ENCODE measurements at regions not wholly inside any gene's neighbourhood (a gene's known extent, or its start where the extent isn't known, plus 50 kb on each side); places are given as distances from the start of the nearest gene placed in this dataset.

DNA sequence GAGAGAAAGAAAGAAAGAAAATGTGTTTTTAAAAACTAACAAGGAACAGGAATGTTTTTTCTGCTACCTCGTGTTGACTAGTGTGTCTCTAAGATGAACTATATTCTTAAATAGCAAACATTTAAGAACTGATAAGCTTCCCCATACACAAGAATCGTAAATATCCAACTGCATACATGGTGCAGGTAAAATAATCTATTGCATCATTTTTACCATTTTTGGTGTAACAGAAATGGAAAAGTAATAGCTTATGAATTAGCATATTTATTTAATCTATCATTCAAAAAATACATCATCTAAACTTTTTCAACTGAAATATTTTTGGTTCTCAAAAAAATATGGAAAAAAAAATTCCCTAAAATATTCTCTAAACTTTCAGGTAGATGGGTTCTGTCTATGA lies 59.7 kb upstream of the RAD23B start:
- no peaks in the 10 kb centered on the region for H3K9me3 ChIP-seq
- TF ChIP-seq, protein P1, sequence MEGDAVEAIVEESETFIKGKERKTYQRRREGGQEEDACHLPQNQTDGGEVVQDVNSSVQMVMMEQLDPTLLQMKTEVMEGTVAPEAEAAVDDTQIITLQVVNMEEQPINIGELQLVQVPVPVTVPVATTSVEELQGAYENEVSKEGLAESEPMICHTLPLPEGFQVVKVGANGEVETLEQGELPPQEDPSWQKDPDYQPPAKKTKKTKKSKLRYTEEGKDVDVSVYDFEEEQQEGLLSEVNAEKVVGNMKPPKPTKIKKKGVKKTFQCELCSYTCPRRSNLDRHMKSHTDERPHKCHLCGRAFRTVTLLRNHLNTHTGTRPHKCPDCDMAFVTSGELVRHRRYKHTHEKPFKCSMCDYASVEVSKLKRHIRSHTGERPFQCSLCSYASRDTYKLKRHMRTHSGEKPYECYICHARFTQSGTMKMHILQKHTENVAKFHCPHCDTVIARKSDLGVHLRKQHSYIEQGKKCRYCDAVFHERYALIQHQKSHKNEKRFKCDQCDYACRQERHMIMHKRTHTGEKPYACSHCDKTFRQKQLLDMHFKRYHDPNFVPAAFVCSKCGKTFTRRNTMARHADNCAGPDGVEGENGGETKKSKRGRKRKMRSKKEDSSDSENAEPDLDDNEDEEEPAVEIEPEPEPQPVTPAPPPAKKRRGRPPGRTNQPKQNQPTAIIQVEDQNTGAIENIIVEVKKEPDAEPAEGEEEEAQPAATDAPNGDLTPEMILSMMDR (IDR thresholded peaks at IDR 0.05): no peak
- no peak overlapping the region for H3K27ac ChIP-seq
- 81 to 91% (median 84%) methylated on average over 2 of the region's 2 CpGs for WGBS, 3 donors
- no peak for ATAC-seq
- H3K36me3 ChIP-seq (ENCODE audit: insufficient read depth in 1 of 2, low read depth in 1 of 2): no peaks in the 10 kb centered on the region
- no peaks in the 10 kb centered on the region for H3K4me1 ChIP-seq
- H3K27me3 ChIP-seq (ENCODE audit: insufficient read depth in 3 of 3, low read length in 2 of 3): no peaks in the 10 kb centered on the region
- DNase-seq: no peak
- no peak overlapping the region for H3K4me3 ChIP-seq
- intact Hi-C loops (cut with DNase I): no loop called here

DNA sequence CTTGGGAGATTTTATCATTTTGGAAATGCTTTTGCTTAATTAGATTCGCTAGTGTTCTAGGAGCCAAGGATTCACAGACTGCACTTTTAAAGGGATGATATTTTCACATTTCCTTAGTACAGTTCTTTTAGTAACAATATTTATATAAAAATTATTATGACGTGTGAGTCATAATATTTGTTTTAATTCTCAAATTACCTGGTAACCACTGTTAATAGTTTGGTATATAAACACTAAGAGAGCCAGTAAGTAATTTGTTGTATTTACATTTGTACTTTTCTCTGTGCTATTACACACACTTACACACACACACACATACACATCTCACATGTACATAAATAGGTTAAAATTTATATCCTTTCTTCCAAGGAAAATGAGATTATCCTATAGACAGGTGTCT lies 58.8 kb upstream of the RAD23B start:
- Histone ChIP-seq H3K4me3 (no peak overlapping the region), H3K9me3 (no peaks in the 10 kb centered on the region), H3K27ac (no peak overlapping the region), H3K36me3 (ENCODE audit: insufficient read depth in 1 of 2, low read depth in 1 of 2) (no peaks in the 10 kb centered on the region), H3K27me3 (ENCODE audit: insufficient read depth in 3 of 3, low read length in 2 of 3) (no peaks in the 10 kb centered on the region), H3K4me1 (no peaks in the 10 kb centered on the region)
- TF ChIP-seq, protein P1 (IDR thresholded peaks at IDR 0.05): no peak
- 63 to 81% (median 70%) methylated on average over 2 of the region's 2 CpGs for WGBS, 3 donors
- no peak for ATAC-seq
- intact Hi-C loops (cut with DNase I): no loop called here
- DNase-seq: no peak

DNA sequence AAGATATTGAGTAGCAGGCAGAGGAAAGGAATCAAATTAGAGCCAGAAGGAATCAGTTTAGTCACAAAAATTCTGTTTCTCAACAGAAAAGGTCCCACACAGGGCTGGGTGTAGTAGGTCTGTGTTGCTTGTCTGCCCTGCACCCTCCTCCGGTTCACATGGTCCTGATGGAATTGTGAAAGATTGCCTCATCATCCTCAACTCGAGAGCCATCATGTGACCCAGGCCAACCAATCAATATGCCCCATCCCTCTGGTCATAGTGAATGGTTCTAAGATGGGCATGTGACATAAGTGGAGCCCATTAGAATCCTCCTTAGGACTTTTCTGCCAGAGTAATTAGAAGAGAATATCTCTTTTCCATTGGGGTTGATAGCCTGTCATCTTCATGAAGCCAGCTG lies 56.7 kb upstream of the RAD23B start:
- 73 to 87% (median 74%) methylated on average over 2 of the region's 2 CpGs for WGBS, 3 donors
- H3K4me3 ChIP-seq: no peak overlapping the region
- H3K36me3 ChIP-seq (ENCODE audit: insufficient read depth in 1 of 2, low read depth in 1 of 2): no peaks in the 10 kb centered on the region
- no peaks in the 10 kb centered on the region for H3K9me3 ChIP-seq
- H3K27ac ChIP-seq: no peak overlapping the region
- no peaks in the 10 kb centered on the region for H3K4me1 ChIP-seq
- H3K27me3 ChIP-seq (ENCODE audit: insufficient read depth in 3 of 3, low read length in 2 of 3): no peaks in the 10 kb centered on the region
- intact Hi-C loops (cut with DNase I): no loop called here
- TF ChIP-seq, protein P1 (IDR thresholded peaks at IDR 0.05): no peak
- DNase-seq: no peak
- no peak for ATAC-seq

DNA sequence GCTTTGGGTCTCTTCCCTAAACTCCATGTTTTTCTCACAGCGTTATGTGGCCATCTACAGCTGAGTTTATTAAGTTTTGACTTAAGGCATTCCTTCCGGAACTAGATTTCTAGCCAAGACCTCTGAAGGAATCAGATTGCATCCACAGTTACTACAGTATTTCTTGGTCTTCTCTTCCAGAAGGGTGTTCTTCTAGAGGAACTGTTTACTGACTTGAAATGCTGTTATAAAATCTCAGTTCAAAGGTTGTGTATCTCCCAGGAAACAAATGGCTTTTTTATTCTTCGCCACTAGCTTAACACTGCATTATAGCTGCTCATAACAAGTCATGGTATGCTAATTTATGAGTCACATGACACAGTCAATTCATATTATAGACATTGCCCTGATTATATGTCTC lies 55.3 kb upstream of the RAD23B start:
- H3K4me3 ChIP-seq: no peak overlapping the region
- intact Hi-C loops (cut with DNase I): no loop called here
- WGBS, 3 donors: 56 to 74% (median 58%) methylated on average over 3 of the region's 3 CpGs
- DNase-seq (no peak), ATAC-seq (no peak)
- H3K27ac ChIP-seq: no peak overlapping the region
- H3K4me1 ChIP-seq: no peaks in the 10 kb centered on the region
- H3K27me3 ChIP-seq (ENCODE audit: insufficient read depth in 3 of 3, low read length in 2 of 3): no peaks in the 10 kb centered on the region
- TF ChIP-seq, protein P1 (IDR thresholded peaks at IDR 0.05): no peak
- H3K9me3 ChIP-seq: no peaks in the 10 kb centered on the region
- H3K36me3 ChIP-seq (ENCODE audit: insufficient read depth in 1 of 2, low read depth in 1 of 2): no peaks in the 10 kb centered on the region

DNA sequence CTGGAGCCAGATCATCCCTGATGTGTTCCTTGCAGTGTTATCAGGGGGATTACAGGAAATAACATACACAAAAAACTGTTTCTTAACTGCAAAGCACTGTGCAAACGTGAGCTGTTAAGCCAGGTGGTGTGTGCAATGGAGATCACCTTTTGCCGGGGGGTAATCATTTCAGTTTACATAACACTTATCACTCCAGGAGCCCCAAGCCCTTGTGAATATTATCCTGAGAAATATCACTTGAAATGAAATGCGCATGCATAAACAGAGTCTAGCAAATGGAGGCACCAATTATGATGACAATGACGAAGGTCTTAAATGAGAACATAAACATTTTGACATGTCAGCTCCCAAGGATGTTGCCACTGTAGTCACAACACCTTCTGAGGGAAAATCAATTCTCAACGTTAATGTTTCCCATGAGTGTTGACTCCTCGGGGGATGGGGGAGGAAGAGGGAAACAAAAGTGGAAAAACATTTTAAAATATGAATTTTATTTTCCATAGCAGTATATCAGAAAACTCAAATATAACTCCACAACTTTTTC lies 54.5 kb upstream of the RAD23B start:
- H3K27me3 ChIP-seq (ENCODE audit: insufficient read depth in 3 of 3, low read length in 2 of 3): no peaks in the 10 kb centered on the region
- no peak overlapping the region for H3K4me3 ChIP-seq
- intact Hi-C loops (cut with DNase I): no loop called here
- H3K4me1 ChIP-seq: no peaks in the 10 kb centered on the region
- no peak overlapping the region for H3K27ac ChIP-seq
- no peaks in the 10 kb centered on the region for H3K9me3 ChIP-seq
- WGBS, 3 donors: 64 to 68% (median 65%) methylated on average over 6 of the region's 6 CpGs
- no peak for DNase-seq
- H3K36me3 ChIP-seq (ENCODE audit: insufficient read depth in 1 of 2, low read depth in 1 of 2): no peaks in the 10 kb centered on the region
- TF ChIP-seq, protein P1 (IDR thresholded peaks at IDR 0.05): no peak
- no peak for ATAC-seq
